Activated CD4-positive, alpha-beta memory T cell treated with anti-CD3 and anti-CD28 coated beads for 36 hours (primary cell): ENCODE measurements at regions not wholly inside any gene's neighbourhood (a gene's known extent, or its start where the extent isn't known, plus 50 kb on each side); places are given as distances from the start of the nearest gene placed in this dataset.

ENCODE experiments used
- CTCF ChIA-PET: fragments of 350-600 bp; sonication (Branson Sonifier 250); formaldehyde crosslinking; loops from one replicate; lab custom pipeline; 2021; ENCODE audit warnings: antibody characterized with exemption, inconsistent platforms; lab: Charles Lee
- POLR2A ChIA-PET: fragments of 350-600 bp; sonication (Branson Sonifier 250); formaldehyde crosslinking; loops from one replicate; lab custom pipeline; 2021; ENCODE audit warnings: antibody characterized with exemption; lab: Charles Lee
- DNase-seq: peaks from one replicate; pipeline ENCODE4 v3.0.0-alpha.2; 2020
- H3K27ac Mint-ChIP-seq: one replicate; pipeline ENCODE4 v1.8.0; 2021; ENCODE audit warnings: mixed read lengths
- H3K27me3 Mint-ChIP-seq: one replicate; pipeline ENCODE4 v1.8.0; 2021; ENCODE audit warnings: mixed read lengths
- H3K36me3 Mint-ChIP-seq: one replicate; pipeline ENCODE4 v1.8.0; 2021; ENCODE audit warnings: mixed read lengths
- H3K4me1 Mint-ChIP-seq: one replicate; pipeline ENCODE4 v1.8.0; 2021; ENCODE audit warnings: low read depth, mixed read lengths
- H3K4me3 Mint-ChIP-seq: one replicate; pipeline ENCODE4 v1.8.0; 2021; ENCODE audit warnings: mild to moderate bottlenecking, mixed read lengths
- H3K9me3 Mint-ChIP-seq: one replicate; pipeline ENCODE4 v1.8.0; 2021; ENCODE audit warnings: mixed read lengths
- intact Hi-C: fragments of 100-400 bp; cut with micrococcal nuclease; formaldehyde crosslinking; loops from one replicate; pipeline ENCODE4 v1.15.1; 2023

GRCh38 chr1:201742476-201742875, 86.5 kb upstream of the IPO9 start:
- Mint-ChIP-seq H3K9me3 (no peaks in the 10 kb centered on the region), H3K27me3 (peaks cover 4% of the 10 kb centered on the region), H3K4me3 (no peak overlapping the region), H3K36me3 (no peaks in the 10 kb centered on the region), H3K4me1 (peaks cover 11% of the 10 kb centered on the region), H3K27ac (no peak overlapping the region)
- ChIA-PET CTCF (interaction anchor here (0.6 to 2.4 kb wide), 3 partner anchors 46 to 354 kb away, joined by 3 to 6 read pairs (median 4); no protein-coding TSS in a partner anchor), POLR2A (no interaction called here)
- no peak for DNase-seq
- intact Hi-C loops: no loop called here

GRCh38 chr1:201742955-201743805, 85.8 kb upstream of the IPO9 start:
- ChIA-PET POLR2A (interaction anchor here (0.7 kb wide), 1 partner anchor 11 kb away, joined by 3 read pairs; no protein-coding TSS in a partner anchor), CTCF (interaction anchor here (0.6 to 3.6 kb wide), 3 partner anchors 34 to 355 kb away, joined by 4 to 11 read pairs (median 5); no protein-coding TSS in a partner anchor)
- H3K27ac Mint-ChIP-seq: no peak overlapping the region
- intact Hi-C loops: no loop called here
- no peaks in the 10 kb centered on the region for H3K9me3 Mint-ChIP-seq
- no peaks in the 10 kb centered on the region for H3K36me3 Mint-ChIP-seq
- DNase-seq: no peak
- H3K4me3 Mint-ChIP-seq: no peak overlapping the region
- H3K4me1 Mint-ChIP-seq: peaks cover 11% of the 10 kb centered on the region
- H3K27me3 Mint-ChIP-seq: peaks cover 4% of the 10 kb centered on the region

GRCh38 chr1:201745023-201745422, 83.9 kb upstream of the IPO9 start:
- H3K9me3 Mint-ChIP-seq: no peaks in the 10 kb centered on the region
- no peak overlapping the region for H3K27ac Mint-ChIP-seq
- ChIA-PET POLR2A (no interaction called here), CTCF (interaction anchor here (1.5 to 3.6 kb wide), 2 partner anchors 36 to 232 kb away, joined by 6 to 11 read pairs; no protein-coding TSS in a partner anchor)
- DNase-seq: no peak
- peaks cover 11% of the 10 kb centered on the region for H3K4me1 Mint-ChIP-seq
- H3K27me3 Mint-ChIP-seq: peaks cover 4% of the 10 kb centered on the region
- no peak overlapping the region for H3K4me3 Mint-ChIP-seq
- H3K36me3 Mint-ChIP-seq: no peaks in the 10 kb centered on the region
- intact Hi-C loops: no loop called here

GRCh38 chr1:201746156-201746555, 82.8 kb upstream of the IPO9 start:
- no peaks in the 10 kb centered on the region for H3K9me3 Mint-ChIP-seq
- H3K4me3 Mint-ChIP-seq: no peak overlapping the region
- no peaks in the 10 kb centered on the region for H3K36me3 Mint-ChIP-seq
- H3K27me3 Mint-ChIP-seq: no peaks in the 10 kb centered on the region
- no peak for DNase-seq
- POLR2A ChIA-PET: no interaction called here
- no peak overlapping the region for H3K27ac Mint-ChIP-seq
- CTCF ChIA-PET: interaction anchor here (3.6 kb wide), 1 partner anchor 37 kb away, joined by 11 read pairs; no protein-coding TSS in a partner anchor
- H3K4me1 Mint-ChIP-seq: peaks cover 11% of the 10 kb centered on the region
- intact Hi-C loops: no loop called here

GRCh38 chr1:201747261-201747660, 81.7 kb upstream of the IPO9 start:
- Mint-ChIP-seq H3K9me3 (no peaks in the 10 kb centered on the region), H3K4me3 (no peak overlapping the region), H3K36me3 (no peaks in the 10 kb centered on the region), H3K27ac (no peak overlapping the region), H3K4me1 (peaks cover 13% of the 10 kb centered on the region), H3K27me3 (no peaks in the 10 kb centered on the region)
- ChIA-PET CTCF (interaction anchor here (1.6 kb wide), 1 partner anchor 299 kb away, joined by 3 read pairs; no protein-coding TSS in a partner anchor), POLR2A (no interaction called here)
- intact Hi-C loops: no loop called here
- no peak for DNase-seq

- Mint-ChIP-seq H3K27ac (no peak overlapping the region), H3K9me3 (no peaks in the 10 kb centered on the region), H3K36me3 (no peaks in the 10 kb centered on the region), H3K4me3 (no peak overlapping the region), H3K4me1 (peaks cover 13% of the 10 kb centered on the region), H3K27me3 (no peaks in the 10 kb centered on the region)
- ChIA-PET CTCF (interaction anchor here (1.6 kb wide), 1 partner anchor 300 kb away, joined by 3 read pairs; no protein-coding TSS in a partner anchor), POLR2A (interaction anchor here (0.6 kb wide), 1 partner anchor 9 kb away, joined by 3 read pairs; no protein-coding TSS in a partner anchor)
- no peak for DNase-seq
- intact Hi-C loops: no loop called here
These were observed 80.6 kb upstream of the IPO9 start for GRCh38 chr1:201748335-201748734.

- intact Hi-C loops: no loop called here
- ChIA-PET CTCF (interaction anchor here (1.6 kb wide), 1 partner anchor 301 kb away, joined by 3 read pairs; no protein-coding TSS in a partner anchor), POLR2A (no interaction called here)
- no peaks in the 10 kb centered on the region for H3K27me3 Mint-ChIP-seq
- H3K4me3 Mint-ChIP-seq: no peak overlapping the region
- H3K36me3 Mint-ChIP-seq: no peaks in the 10 kb centered on the region
- H3K9me3 Mint-ChIP-seq: no peaks in the 10 kb centered on the region
- peaks cover 13% of the 10 kb centered on the region for H3K4me1 Mint-ChIP-seq
- no peak overlapping the region for H3K27ac Mint-ChIP-seq
- no peak for DNase-seq
These were observed 79.8 kb upstream of the IPO9 start for GRCh38 chr1:201749059-201749690.

- ChIA-PET CTCF (no interaction called here), POLR2A (no interaction called here)
- intact Hi-C loops: no loop called here
- Mint-ChIP-seq H3K4me1 (peaks cover 13% of the 10 kb centered on the region), H3K27ac (no peak overlapping the region), H3K36me3 (no peaks in the 10 kb centered on the region), H3K9me3 (no peaks in the 10 kb centered on the region), H3K4me3 (no peak overlapping the region), H3K27me3 (peaks cover under 1% of the 10 kb centered on the region)
- DNase-seq: no peak
These were observed 78.8 kb upstream of the IPO9 start for GRCh38 chr1:201750120-201750519.

GRCh38 chr1:201750934-201751333, 78.0 kb upstream of the IPO9 start:
- ChIA-PET CTCF (no interaction called here), POLR2A (no interaction called here)
- Mint-ChIP-seq H3K4me1 (peaks cover 13% of the 10 kb centered on the region), H3K4me3 (no peak overlapping the region), H3K27me3 (peaks cover 3% of the 10 kb centered on the region), H3K27ac (no peak overlapping the region), H3K36me3 (no peaks in the 10 kb centered on the region), H3K9me3 (no peaks in the 10 kb centered on the region)
- no peak for DNase-seq
- intact Hi-C loops: no loop called here

- intact Hi-C loops: no loop called here
- H3K4me3 Mint-ChIP-seq: no peak overlapping the region
- ChIA-PET CTCF (interaction anchor here (0.8 kb wide), 1 partner anchor 43 kb away, joined by 3 read pairs; no protein-coding TSS in a partner anchor), POLR2A (no interaction called here)
- peaks cover 15% of the 10 kb centered on the region for H3K4me1 Mint-ChIP-seq
- no peak for DNase-seq
- H3K36me3 Mint-ChIP-seq: no peaks in the 10 kb centered on the region
- peaks cover 3% of the 10 kb centered on the region for H3K27me3 Mint-ChIP-seq
- H3K9me3 Mint-ChIP-seq: no peaks in the 10 kb centered on the region
- no peak overlapping the region for H3K27ac Mint-ChIP-seq
These were observed 77.1 kb upstream of the IPO9 start for GRCh38 chr1:201751872-201752271.

- ChIA-PET POLR2A (no interaction called here), CTCF (interaction anchor here (0.8 to 1.4 kb wide), 2 partner anchors 41 to 43 kb away, joined by 3 to 5 read pairs; no protein-coding TSS in a partner anchor)
- no peaks in the 10 kb centered on the region for H3K9me3 Mint-ChIP-seq
- H3K4me3 Mint-ChIP-seq: no peak overlapping the region
- intact Hi-C loops: no loop called here
- no peak overlapping the region for H3K27ac Mint-ChIP-seq
- no peaks in the 10 kb centered on the region for H3K36me3 Mint-ChIP-seq
- DNase-seq: no peak
- H3K4me1 Mint-ChIP-seq: peaks cover 18% of the 10 kb centered on the region
- H3K27me3 Mint-ChIP-seq: peaks cover 3% of the 10 kb centered on the region
These were observed 76.6 kb upstream of the IPO9 start for GRCh38 chr1:201752333-201752732.

GRCh38 chr1:201753492-201753891, 75.5 kb upstream of the IPO9 start:
- intact Hi-C loops: no loop called here
- no peak overlapping the region for H3K27ac Mint-ChIP-seq
- DNase-seq: no peak
- H3K27me3 Mint-ChIP-seq: peaks cover 3% of the 10 kb centered on the region
- no peak overlapping the region for H3K4me3 Mint-ChIP-seq
- no peaks in the 10 kb centered on the region for H3K9me3 Mint-ChIP-seq
- peaks cover 18% of the 10 kb centered on the region for H3K4me1 Mint-ChIP-seq
- CTCF ChIA-PET: interaction anchor here (1.4 kb wide), 1 partner anchor 40 kb away, joined by 5 read pairs; no protein-coding TSS in a partner anchor
- no peaks in the 10 kb centered on the region for H3K36me3 Mint-ChIP-seq
- POLR2A ChIA-PET: no interaction called here
